CD4-positive, alpha-beta T cell treated with Interleukin-6 at 100 ng/mL for 8 hours (primary cell): ENCODE measurements at regions not wholly inside any gene's neighbourhood (a gene's known extent, or its start where the extent isn't known, plus 50 kb on each side); places are given as distances from the start of the nearest gene placed in this dataset.

Source experiments
- DNase-seq: peaks from one replicate; pipeline ENCODE4 v3.0.0-alpha.2; 2020; ENCODE audit warnings: mixed read lengths, low spot score

- no peak for DNase-seq
These were observed 506.9 kb downstream of the SHQ1 start for GRCh38 chr3:72341380-72341770.

- no peak for DNase-seq
These were observed 507.5 kb downstream of the SHQ1 start for GRCh38 chr3:72340476-72341379.

GRCh38 chr3:72340056-72340455, 508.2 kb downstream of the SHQ1 start:
- DNase-seq, result no peak

GRCh38 chr3:72339670-72340030, 508.6 kb downstream of the SHQ1 start:
- no peak for DNase-seq

- no peak for DNase-seq
These were observed 509.1 kb downstream of the SHQ1 start for GRCh38 chr3:72338942-72339669.

- DNase-seq, result no peak
These were observed 509.9 kb downstream of the SHQ1 start for GRCh38 chr3:72338082-72338941.

GRCh38 chr3:72337480-72337855, 510.8 kb downstream of the SHQ1 start:
- no peak for DNase-seq

GRCh38 chr3:72336821-72337479, 511.3 kb downstream of the SHQ1 start:
- no peak for DNase-seq

GRCh38 chr3:72336114-72336651, 512.1 kb downstream of the SHQ1 start:
- no peak for DNase-seq

GRCh38 chr3:72335458-72336095, 512.7 kb downstream of the SHQ1 start:
- DNase-seq, result no peak

- no peak for DNase-seq
These were observed 513.4 kb downstream of the SHQ1 start for GRCh38 chr3:72334681-72335457.

- no peak for DNase-seq
These were observed 515.6 kb downstream of the SHQ1 start for GRCh38 chr3:72332689-72333088.

GRCh38 chr3:72332036-72332435, 516.2 kb downstream of the SHQ1 start:
- DNase-seq, result no peak

GRCh38 chr3:72331076-72331475, 517.2 kb downstream of the SHQ1 start:
- DNase-seq, result no peak

GRCh38 chr3:72329354-72329753, 518.9 kb downstream of the SHQ1 start:
- no peak for DNase-seq

- no peak for DNase-seq
These were observed 519.4 kb downstream of the SHQ1 start for GRCh38 chr3:72328755-72329277.

GRCh38 chr3:72327008-72327407, 521.2 kb downstream of the SHQ1 start:
- no peak for DNase-seq

- DNase-seq, result no peak
These were observed 523.9 kb downstream of the SHQ1 start for GRCh38 chr3:72324253-72324811.

- DNase-seq, result no peak
These were observed 524.5 kb downstream of the SHQ1 start for GRCh38 chr3:72323773-72324172.
